Esophagus muscularis mucosa (tissue), 4 donors: ENCODE measurements at regions not wholly inside any gene's neighbourhood (a gene's known extent, or its start where the extent isn't known, plus 50 kb on each side); places are given as distances from the start of the nearest gene placed in this dataset.

Experiments used
- DNase-seq: peaks from one replicate; pipeline ENCODE4 v3.0.0-alpha.2; 2017; ENCODE audit errors: extremely low spot score
- H3K27ac ChIP-seq, 4 donors: fragments of 200-600 bp; sonication (generic); replicated peaks in 1 of 4; 1 replicate in 3 of 4; 2 replicates in 1 of 4; pipeline ENCODE4 v1.5.1; 2016 to 2019; ENCODE audit warnings: mild to moderate bottlenecking in 1 of 4
- H3K27me3 ChIP-seq, 4 donors: fragments of 200-600 bp; sonication (generic); one replicate each; pipeline versions ENCODE4 v1.5.1 to v1.6.0; 2016 to 2019
- H3K36me3 ChIP-seq, 4 donors: fragments of 200-600 bp; sonication (generic); one replicate each; pipeline ENCODE4 v1.5.1; 2016 to 2019
- H3K4me1 ChIP-seq, 4 donors: fragments of 200-600 bp; sonication (generic); one replicate each; pipeline ENCODE4 v1.5.1; 2016 to 2019
- H3K4me3 ChIP-seq, 4 donors: fragments of 200-600 bp; sonication (generic); 1 replicate in 2 of 4; 2 replicates in 2 of 4; pipeline ENCODE4 v1.5.1; 2016 to 2019; ENCODE audit warnings: mild to moderate bottlenecking in 4 of 4, moderate library complexity in 1 of 4
- H3K9me3 ChIP-seq, 4 donors: fragments of 200-600 bp; sonication (generic); 1 replicate in 3 of 4; 2 replicates in 1 of 4; pipeline ENCODE4 v1.5.1; 2016 to 2019
- EP300 ChIP-seq: sonication (generic); formaldehyde crosslinking; IDR thresholded peaks from one replicate; pipeline ENCODE4 v1.6.1; 2017; ENCODE audit warnings: antibody characterized with exemption
- POLR2A ChIP-seq: fragments of 450-650 bp; IDR thresholded peaks from one replicate; pipeline ENCODE4 v1.6.1; 2017; ENCODE audit warnings: antibody characterized with exemption, moderate library complexity, mild to moderate bottlenecking, low read depth
- POLR2AphosphoS5 ChIP-seq, 2 donors: sonication (generic); formaldehyde crosslinking; IDR thresholded peaks; one replicate each; pipeline ENCODE4 v1.6.1; 2017; ENCODE audit warnings: antibody characterized with exemption in 2 of 2
- WGBS: methylation state at CpG from one replicate; pipeline ENCODE4 v1.1.5; 2018; 5-methylcytosine and 5-hydroxymethylcytosine counted together
- intact Hi-C: fragments of 100-400 bp; cut with DNase I; formaldehyde crosslinking; loops from one replicate; pipeline ENCODE4 v1.15.1; 2023
- TF ChIP-seq, protein P1 (sequence below), 3 experiments: fragments of 200-600 bp in 2 of 3; fragments of 450-650 bp in 1 of 3; sonication (generic) in 2 of 3; IDR thresholded peaks; one replicate each; pipeline ENCODE4 v1.5.1; 2017 to 2019; ENCODE audit warnings: antibody characterized with exemption in 3 of 3, mild to moderate bottlenecking in 2 of 3, moderate library complexity in 1 of 3

GRCh38 chr6:71388856-71389527, 100.4 kb downstream of the OGFRL1 start:
- TF ChIP-seq POLR2A, result no peak
- TF ChIP-seq EP300, result no peak
- TF ChIP-seq POLR2AphosphoS5 (IDR thresholded peaks at IDR 0.05), result no peak
- TF ChIP-seq, protein P1, sequence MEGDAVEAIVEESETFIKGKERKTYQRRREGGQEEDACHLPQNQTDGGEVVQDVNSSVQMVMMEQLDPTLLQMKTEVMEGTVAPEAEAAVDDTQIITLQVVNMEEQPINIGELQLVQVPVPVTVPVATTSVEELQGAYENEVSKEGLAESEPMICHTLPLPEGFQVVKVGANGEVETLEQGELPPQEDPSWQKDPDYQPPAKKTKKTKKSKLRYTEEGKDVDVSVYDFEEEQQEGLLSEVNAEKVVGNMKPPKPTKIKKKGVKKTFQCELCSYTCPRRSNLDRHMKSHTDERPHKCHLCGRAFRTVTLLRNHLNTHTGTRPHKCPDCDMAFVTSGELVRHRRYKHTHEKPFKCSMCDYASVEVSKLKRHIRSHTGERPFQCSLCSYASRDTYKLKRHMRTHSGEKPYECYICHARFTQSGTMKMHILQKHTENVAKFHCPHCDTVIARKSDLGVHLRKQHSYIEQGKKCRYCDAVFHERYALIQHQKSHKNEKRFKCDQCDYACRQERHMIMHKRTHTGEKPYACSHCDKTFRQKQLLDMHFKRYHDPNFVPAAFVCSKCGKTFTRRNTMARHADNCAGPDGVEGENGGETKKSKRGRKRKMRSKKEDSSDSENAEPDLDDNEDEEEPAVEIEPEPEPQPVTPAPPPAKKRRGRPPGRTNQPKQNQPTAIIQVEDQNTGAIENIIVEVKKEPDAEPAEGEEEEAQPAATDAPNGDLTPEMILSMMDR (IDR thresholded peaks at IDR 0.05), result no peak
- no peaks in the 10 kb centered on the region for H3K27me3 ChIP-seq
- WGBS, result 66% methylated on average over 4 of the region's 4 CpGs
- H3K27ac ChIP-seq, result no peak overlapping the region
- H3K4me3 ChIP-seq, result no peak overlapping the region
- intact Hi-C loops, result loop anchor here (5.0 kb wide), 1 partner anchor 33 kb away; no protein-coding TSS in a partner anchor
- peaks cover 60 to 91% (median 84%) of the 10 kb centered on the region in 4 donors for H3K4me1 ChIP-seq
- no peak for DNase-seq
- no peaks in the 10 kb centered on the region for H3K36me3 ChIP-seq
- H3K9me3 ChIP-seq, result no peaks in the 10 kb centered on the region

- no peaks in the 10 kb centered on the region for H3K27me3 ChIP-seq
- H3K36me3 ChIP-seq, result no peaks in the 10 kb centered on the region
- no peak overlapping the region for H3K4me3 ChIP-seq
- WGBS, result 100% methylated on average over 1 of the region's 1 CpG
- TF ChIP-seq POLR2A (no peak), EP300 (no peak), POLR2AphosphoS5 (IDR thresholded peaks at IDR 0.05) (no peak)
- TF ChIP-seq, protein P1 (IDR thresholded peaks at IDR 0.05), result no peak
- H3K9me3 ChIP-seq, result no peaks in the 10 kb centered on the region
- DNase-seq, result no peak
- intact Hi-C loops, result no loop called here
- H3K27ac ChIP-seq, result no peak overlapping the region
- H3K4me1 ChIP-seq, result peaks cover 76 to 91% (median 84%) of the 10 kb centered on the region in 4 donors
Observed at GRCh38 chr6:71391126-71391525, 102.5 kb downstream of the OGFRL1 start.

- H3K27me3 ChIP-seq, result no peaks in the 10 kb centered on the region
- no peak for DNase-seq
- H3K27ac ChIP-seq, result peak overlapping the region in 1 of 4 donors; percentile 55
- peaks cover 76 to 92% (median 84%) of the 10 kb centered on the region in 4 donors for H3K4me1 ChIP-seq
- H3K9me3 ChIP-seq, result no peaks in the 10 kb centered on the region
- 95% methylated on average over 1 of the region's 1 CpG for WGBS
- H3K4me3 ChIP-seq, result no peak overlapping the region
- TF ChIP-seq POLR2A, result no peak
- H3K36me3 ChIP-seq, result peaks cover 0 to 7% (median under 1%) of the 10 kb centered on the region in 4 donors
- intact Hi-C loops, result no loop called here
Observed at GRCh38 chr6:71392276-71392675, 103.7 kb downstream of the OGFRL1 start.

DNA sequence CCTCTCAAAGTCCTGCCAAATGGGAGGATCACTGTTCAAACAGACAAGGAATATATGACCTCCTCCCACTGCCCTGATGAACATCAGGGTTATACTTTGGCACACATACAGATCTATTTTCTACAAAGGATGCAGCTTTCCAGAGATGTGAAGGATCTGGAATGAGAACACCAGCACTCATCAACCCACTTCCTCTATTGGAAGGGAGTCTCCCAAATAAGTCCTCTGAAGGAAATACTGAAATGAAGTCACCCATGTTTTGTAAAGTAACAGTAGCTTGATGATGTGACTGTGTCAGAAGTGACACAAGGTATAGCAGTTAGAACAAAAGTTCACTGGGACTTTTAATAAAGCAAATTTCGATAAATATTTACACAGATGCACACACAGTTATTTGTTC, 104.9 kb downstream of the OGFRL1 start:
- intact Hi-C loops, result no loop called here
- H3K36me3 ChIP-seq, result peaks cover 0 to 18% (median 8%) of the 10 kb centered on the region in 4 donors
- H3K4me3 ChIP-seq, result no peak overlapping the region
- H3K9me3 ChIP-seq, result no peaks in the 10 kb centered on the region
- H3K27ac ChIP-seq, result peak overlapping the region; percentile 36 to 59 (median 52)
- no peak for TF ChIP-seq POLR2A
- TF ChIP-seq POLR2AphosphoS5 (IDR thresholded peaks at IDR 0.05), result peak in 1 of 2 donors; percentile 31
- 32% methylated on average over 1 of the region's 1 CpG for whole genome bisulfite sequencing
- H3K27me3 ChIP-seq, result no peaks in the 10 kb centered on the region
- peaks cover 64 to 80% (median 72%) of the 10 kb centered on the region in 4 donors for H3K4me1 ChIP-seq
- no peak for DNase-seq

DNA sequence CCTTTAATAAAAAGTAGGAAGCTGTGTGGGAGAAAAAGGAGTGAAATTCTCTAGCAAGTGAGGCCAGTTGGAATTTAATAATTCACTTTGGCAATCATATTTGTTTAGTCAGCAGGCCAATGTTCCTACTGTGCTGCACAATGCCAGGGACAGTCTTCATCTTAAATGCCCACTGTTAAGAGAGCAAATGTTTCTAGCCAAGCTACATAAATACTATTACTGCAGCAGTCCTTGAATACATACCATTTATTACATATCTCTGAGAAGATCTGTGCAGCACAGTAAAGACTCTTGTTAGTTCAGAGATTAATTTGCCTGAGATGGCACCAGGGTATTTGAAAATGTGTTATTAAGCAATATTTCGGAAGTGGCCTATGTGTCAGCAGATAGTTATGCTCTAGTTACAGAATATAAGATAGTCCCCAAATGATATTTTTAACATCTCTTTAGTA, 105.4 kb downstream of the OGFRL1 start:
- peaks cover 0 to 18% (median 8%) of the 10 kb centered on the region in 4 donors for H3K36me3 ChIP-seq
- WGBS, result 29% methylated on average over 1 of the region's 1 CpG
- no peak overlapping the region for H3K4me3 ChIP-seq
- peaks cover 59 to 74% (median 66%) of the 10 kb centered on the region in 4 donors for H3K4me1 ChIP-seq
- no peak for TF ChIP-seq POLR2A
- TF ChIP-seq EP300, result no peak
- TF ChIP-seq, protein P1 (IDR thresholded peaks at IDR 0.05), result no peak
- TF ChIP-seq POLR2AphosphoS5 (IDR thresholded peaks at IDR 0.05), result no peak
- DNase-seq, result no peak
- no peaks in the 10 kb centered on the region for H3K27me3 ChIP-seq
- intact Hi-C loops, result no loop called here
- H3K9me3 ChIP-seq, result no peaks in the 10 kb centered on the region
- peak overlapping the region; percentile 36 to 59 (median 52) for H3K27ac ChIP-seq
